GM18502 (cell line): ENCODE measurements at regions not wholly inside any gene's neighbourhood (a gene's known extent, or its start where the extent isn't known, plus 50 kb on each side); places are given as distances from the start of the nearest gene placed in this dataset.
"Not testable (repeated sequence)": the region's sequence is repeated elsewhere in the genome, so short reads cannot be mapped to it uniquely, and the experiment has no call there.

Experiments used
- ATAC-seq: cut with Tn5 transposase; IDR thresholded peaks from one replicate; pipeline ENCODE4 v1.9.1; 2021; ENCODE audit warnings: mild to moderate bottlenecking; ENCODE audit not compliant: unreplicated experiment, poor library complexity

- ATAC-seq, result no peak
These were observed 201.1 kb downstream of the PTH2R start for GRCh38 chr2:208607694-208608093.

GRCh38 chr2:208608122-208608835 is 201.7 kb downstream of the PTH2R start:
- ATAC-seq, result no peak

- ATAC-seq, result no peak
These were observed 202.7 kb downstream of the PTH2R start for GRCh38 chr2:208609166-208609804.

- ATAC-seq, result not testable (repeated sequence)
These were observed 209.1 kb downstream of the PTH2R start for GRCh38 chr2:208615675-208616074.

- ATAC-seq, result no peak
These were observed 211.6 kb downstream of the PTH2R start for GRCh38 chr2:208618220-208618619.

GRCh38 chr2:208619993-208620392 is 213.4 kb downstream of the PTH2R start:
- no peak for ATAC-seq

GRCh38 chr2:208620487-208620978 is 213.9 kb downstream of the PTH2R start:
- ATAC-seq, result no peak

- no peak for ATAC-seq
These were observed 220.7 kb downstream of the PTH2R start for GRCh38 chr2:208627110-208627884.

- ATAC-seq, result no peak
These were observed 221.3 kb downstream of the PTH2R start for GRCh38 chr2:208627916-208628315.

- ATAC-seq, result peak; percentile 64
These were observed 231.5 kb downstream of the PTH2R start for GRCh38 chr2:208638059-208638458.

GRCh38 chr2:208642125-208642779 is 235.7 kb downstream of the PTH2R start:
- no peak for ATAC-seq

- ATAC-seq, result no peak
These were observed 236.6 kb downstream of the PTH2R start for GRCh38 chr2:208643145-208643544.

GRCh38 chr2:208645226-208645625 is 238.6 kb downstream of the PTH2R start:
- ATAC-seq, result no peak

GRCh38 chr2:208648368-208648767 is 241.8 kb downstream of the PTH2R start:
- no peak for ATAC-seq

- ATAC-seq, result no peak
These were observed 246.8 kb downstream of the PTH2R start for GRCh38 chr2:208653383-208653782.

- no peak for ATAC-seq
These were observed 247.5 kb downstream of the PTH2R start for GRCh38 chr2:208654056-208654455.

- no peak for ATAC-seq
These were observed 250.9 kb downstream of the PTH2R start for GRCh38 chr2:208657468-208657867.

- no peak for ATAC-seq
These were observed 262.8 kb downstream of the PTH2R start for GRCh38 chr2:208669394-208669793.

GRCh38 chr2:208671284-208671683 is 264.7 kb downstream of the PTH2R start:
- no peak for ATAC-seq

- no peak for ATAC-seq
These were observed 265.5 kb downstream of the PTH2R start for GRCh38 chr2:208671886-208672680.
